GM12864 (cell line): ENCODE measurements at regions not wholly inside any gene's neighbourhood (a gene's known extent, or its start where the extent isn't known, plus 50 kb on each side); places are given as distances from the start of the nearest gene placed in this dataset.

Experiments used
- DNase-seq: peaks from one replicate; pipeline ENCODE4 v3.0.0-alpha.2; 2011; ENCODE audit warnings: low read depth
- H3K4me3 ChIP-seq: 2 replicates; pipeline ENCODE4 v1.5.1; 2011; ENCODE audit warnings: mild to moderate bottlenecking, low read depth, low read length, control low read depth
- TF ChIP-seq, protein P1 (sequence below): IDR thresholded peaks from 2 replicates; pipeline ENCODE4 v1.5.1; 2011; ENCODE audit warnings: low read depth, mild to moderate bottlenecking, moderate library complexity, low read length, control low read depth, inconsistent platforms; ENCODE audit errors: missing control alignments

DNA sequence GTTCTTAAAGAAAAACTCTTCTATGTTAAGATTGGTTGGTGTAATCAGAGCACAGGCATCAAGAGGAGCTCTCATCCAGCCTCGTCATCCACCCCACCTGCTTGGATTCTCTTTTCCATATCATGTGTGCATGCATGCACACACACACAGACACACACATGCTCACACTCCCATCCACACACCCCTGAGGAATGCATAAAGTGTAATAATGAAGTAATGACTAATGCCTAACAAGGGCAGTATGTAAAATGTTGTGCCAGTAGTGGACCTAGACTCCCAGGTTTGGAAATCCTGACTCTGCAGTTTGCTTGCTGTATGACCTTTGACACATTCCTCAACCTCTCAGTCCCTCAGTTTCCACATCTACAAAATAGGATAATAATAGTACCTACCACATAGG lies 280.0 kb upstream of the ANKRD55 start:
- H3K4me3 ChIP-seq: no peak overlapping the region
- no peak for DNase-seq
- TF ChIP-seq, protein P1, sequence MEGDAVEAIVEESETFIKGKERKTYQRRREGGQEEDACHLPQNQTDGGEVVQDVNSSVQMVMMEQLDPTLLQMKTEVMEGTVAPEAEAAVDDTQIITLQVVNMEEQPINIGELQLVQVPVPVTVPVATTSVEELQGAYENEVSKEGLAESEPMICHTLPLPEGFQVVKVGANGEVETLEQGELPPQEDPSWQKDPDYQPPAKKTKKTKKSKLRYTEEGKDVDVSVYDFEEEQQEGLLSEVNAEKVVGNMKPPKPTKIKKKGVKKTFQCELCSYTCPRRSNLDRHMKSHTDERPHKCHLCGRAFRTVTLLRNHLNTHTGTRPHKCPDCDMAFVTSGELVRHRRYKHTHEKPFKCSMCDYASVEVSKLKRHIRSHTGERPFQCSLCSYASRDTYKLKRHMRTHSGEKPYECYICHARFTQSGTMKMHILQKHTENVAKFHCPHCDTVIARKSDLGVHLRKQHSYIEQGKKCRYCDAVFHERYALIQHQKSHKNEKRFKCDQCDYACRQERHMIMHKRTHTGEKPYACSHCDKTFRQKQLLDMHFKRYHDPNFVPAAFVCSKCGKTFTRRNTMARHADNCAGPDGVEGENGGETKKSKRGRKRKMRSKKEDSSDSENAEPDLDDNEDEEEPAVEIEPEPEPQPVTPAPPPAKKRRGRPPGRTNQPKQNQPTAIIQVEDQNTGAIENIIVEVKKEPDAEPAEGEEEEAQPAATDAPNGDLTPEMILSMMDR: no peak

DNA sequence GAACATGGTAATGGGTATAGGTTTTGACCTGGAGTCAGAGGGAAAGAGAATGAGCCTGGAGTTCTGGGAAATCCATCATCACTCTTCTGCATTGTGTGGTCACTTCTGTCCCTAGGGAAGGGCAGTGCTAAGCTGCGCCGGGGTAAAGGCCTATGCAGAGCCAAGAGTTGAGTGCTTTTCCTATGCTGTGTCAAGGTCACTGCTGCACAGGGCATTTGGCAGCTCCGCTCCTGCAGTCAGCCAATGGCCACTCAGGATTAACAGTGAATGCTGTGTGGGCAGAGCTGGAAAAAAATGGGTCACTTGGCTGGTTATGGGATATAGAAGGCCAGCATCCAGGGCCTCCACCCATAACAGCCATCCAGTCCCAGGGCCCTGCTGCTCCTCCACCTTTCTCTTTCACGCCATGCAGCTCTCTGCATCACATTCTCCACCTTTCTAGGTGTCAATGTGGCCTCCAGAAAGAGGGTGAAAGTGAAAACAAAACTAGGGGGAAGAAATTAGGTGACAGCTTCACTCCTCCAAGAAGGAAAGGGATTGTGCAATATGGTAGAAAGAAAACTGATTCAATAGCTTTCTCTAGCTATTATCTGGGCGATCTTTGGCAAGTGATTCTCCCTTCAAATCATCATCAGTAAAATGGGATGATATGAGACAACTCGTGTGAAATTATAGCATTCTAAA lies 279.3 kb upstream of the ANKRD55 start:
- no peak overlapping the region for H3K4me3 ChIP-seq
- TF ChIP-seq, protein P1: no peak
- no peak for DNase-seq

DNA sequence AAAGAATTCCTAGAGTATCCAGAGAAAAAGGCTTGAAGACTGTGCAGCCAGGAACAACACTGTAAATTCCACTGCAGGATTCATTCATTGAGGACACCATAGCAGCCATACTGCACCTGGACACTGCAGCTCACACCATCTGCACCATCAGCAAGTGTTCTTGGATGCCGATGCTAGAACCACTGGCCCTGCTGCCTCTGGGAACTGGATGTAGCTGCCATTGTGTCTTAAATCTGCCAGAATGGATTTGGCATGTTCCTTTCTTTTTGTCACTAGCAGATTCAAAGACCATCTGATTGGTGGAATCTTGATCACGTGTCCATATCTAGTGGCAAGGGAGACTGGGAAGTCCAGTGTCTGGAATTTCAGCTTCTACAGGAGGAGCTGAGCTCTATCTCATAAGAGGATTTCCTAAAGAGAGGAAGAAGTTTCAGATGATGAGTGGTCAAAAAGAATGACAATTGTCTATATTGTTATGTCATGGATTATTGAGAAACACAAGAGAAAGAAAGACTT lies 278.3 kb upstream of the ANKRD55 start:
- no peak overlapping the region for H3K4me3 ChIP-seq
- DNase-seq: no peak
- TF ChIP-seq, protein P1: no peak

DNA sequence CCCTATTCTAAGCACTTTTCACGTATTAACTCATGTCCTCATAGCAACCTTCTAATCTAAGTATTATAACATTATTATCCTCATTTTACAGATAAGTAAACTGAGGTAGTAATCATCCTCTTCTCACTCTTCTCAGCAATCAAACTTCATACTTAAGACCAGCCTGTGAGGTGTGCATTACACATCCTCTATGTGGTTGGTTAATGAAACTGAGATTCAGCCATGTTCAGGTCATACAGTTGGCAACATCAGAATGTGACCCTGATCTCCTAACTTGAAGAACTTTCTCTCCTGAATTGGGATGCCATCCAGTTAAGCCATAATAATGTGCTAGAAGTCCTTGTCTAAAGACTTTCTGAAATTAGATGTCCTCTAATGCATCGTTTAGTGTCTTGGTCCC lies 275.1 kb upstream of the ANKRD55 start:
- TF ChIP-seq, protein P1: no peak
- H3K4me3 ChIP-seq: no peak overlapping the region
- DNase-seq: no peak

DNA sequence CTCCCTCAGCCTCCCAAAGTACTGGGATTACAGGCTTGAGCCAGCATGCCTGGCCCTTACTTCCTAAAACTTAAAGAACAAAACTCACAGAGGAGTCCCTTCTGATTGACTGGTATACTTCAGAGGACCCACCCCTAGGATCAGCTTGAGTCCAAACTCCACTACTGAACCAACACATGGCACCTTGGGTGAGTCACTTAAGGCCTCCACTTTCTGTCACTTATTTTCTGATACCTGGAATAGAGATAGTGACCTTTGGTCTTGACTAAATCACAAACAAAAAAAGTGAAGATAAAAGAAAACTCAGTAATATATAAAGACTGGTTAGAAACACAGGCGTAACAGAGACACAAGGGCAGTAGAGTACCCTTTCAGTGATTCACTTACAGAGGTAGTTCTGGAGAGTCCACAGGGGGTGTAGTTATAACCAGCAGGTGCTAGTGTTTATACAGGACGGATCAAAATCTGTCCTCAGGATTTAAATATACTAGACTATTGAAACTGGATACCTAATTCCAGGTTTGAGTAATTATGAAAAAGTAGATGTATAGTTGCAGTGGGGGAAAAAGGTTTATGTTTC lies 274.3 kb upstream of the ANKRD55 start:
- no peak overlapping the region for H3K4me3 ChIP-seq
- TF ChIP-seq, protein P1: no peak
- no peak for DNase-seq

DNA sequence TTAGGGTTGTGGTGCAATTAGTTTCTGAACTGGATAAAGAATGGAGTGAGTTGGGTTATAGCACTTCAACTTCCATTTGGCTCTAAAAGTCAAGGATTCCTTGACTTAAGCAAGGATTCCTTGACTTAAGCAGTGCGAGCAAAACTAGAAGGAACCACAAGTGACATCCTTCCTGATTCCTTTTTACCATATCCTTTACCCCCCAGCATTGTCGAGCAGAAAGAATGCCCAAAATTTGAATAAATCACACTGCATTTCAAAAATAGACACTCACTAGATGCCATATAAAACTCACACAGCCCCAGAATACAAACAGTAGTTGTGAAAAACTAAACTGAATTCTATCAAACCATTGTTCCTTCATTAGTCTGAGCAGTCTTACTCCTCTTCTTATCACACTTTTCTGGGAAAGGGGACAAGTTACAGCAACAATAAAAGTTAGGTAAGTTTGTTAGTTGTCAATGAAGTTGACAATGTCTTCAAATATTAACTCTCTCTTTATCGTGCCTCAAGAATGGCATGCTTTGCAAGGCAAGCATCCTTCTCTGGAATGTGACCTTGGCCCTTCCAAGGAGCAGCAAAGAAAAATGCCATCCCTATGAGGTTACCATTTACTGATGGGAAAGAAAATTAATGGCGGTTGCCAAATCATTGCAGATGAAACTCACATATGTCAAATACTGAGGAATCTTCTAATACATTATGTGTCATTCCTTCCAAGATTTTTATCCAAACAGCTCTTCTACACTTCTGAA lies 273.3 kb upstream of the ANKRD55 start:
- TF ChIP-seq, protein P1: no peak
- H3K4me3 ChIP-seq: no peak overlapping the region
- DNase-seq: no peak
